Esophagus squamous epithelium (tissue), 4 donors: ENCODE measurements at regions not wholly inside any gene's neighbourhood (a gene's known extent, or its start where the extent isn't known, plus 50 kb on each side); places are given as distances from the start of the nearest gene placed in this dataset.
"Not testable (repeated sequence)": the region's sequence is repeated elsewhere in the genome, so short reads cannot be mapped to it uniquely, and the experiment has no call there.

Experiments used
- POLR2A ChIP-seq, 4 donors: fragments of 450-650 bp; IDR thresholded peaks; one replicate each; pipeline ENCODE4 v1.6.1; 2017; ENCODE audit warnings: antibody characterized with exemption in 4 of 4, mild to moderate bottlenecking in 4 of 4, moderate library complexity in 3 of 4
- TF ChIP-seq, protein P1 (sequence below), 6 experiments: fragments of 450-650 bp in 4 of 6; fragments of 200-600 bp in 2 of 6; sonication (generic) in 2 of 6; IDR thresholded peaks; one replicate each; pipeline ENCODE4 v1.5.1; 2016 to 2019; ENCODE audit warnings: antibody characterized with exemption in 6 of 6, mild to moderate bottlenecking in 4 of 6, moderate library complexity in 4 of 6

DNA sequence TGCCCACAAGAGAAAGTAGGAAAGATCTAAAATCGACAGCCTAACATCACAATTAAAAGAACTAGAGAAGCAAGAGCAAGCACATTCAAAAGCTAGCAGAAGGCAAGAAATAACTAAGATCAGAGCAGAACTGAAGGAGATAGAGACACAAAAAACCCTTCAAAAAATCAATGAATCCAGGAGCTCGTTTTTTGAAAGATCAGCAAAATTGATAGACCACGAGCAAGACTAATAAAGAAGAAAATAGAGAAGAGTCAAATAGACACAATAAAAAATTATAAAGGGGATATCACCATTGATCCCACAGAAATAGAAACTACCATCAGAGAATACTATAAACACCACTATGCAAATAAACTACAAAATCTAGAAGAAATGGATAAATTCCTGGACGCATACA lies 693.6 kb upstream of the SETBP1 start:
- TF ChIP-seq POLR2A (IDR thresholded peaks at IDR 0.05) = not testable (repeated sequence)
- TF ChIP-seq, protein P1, sequence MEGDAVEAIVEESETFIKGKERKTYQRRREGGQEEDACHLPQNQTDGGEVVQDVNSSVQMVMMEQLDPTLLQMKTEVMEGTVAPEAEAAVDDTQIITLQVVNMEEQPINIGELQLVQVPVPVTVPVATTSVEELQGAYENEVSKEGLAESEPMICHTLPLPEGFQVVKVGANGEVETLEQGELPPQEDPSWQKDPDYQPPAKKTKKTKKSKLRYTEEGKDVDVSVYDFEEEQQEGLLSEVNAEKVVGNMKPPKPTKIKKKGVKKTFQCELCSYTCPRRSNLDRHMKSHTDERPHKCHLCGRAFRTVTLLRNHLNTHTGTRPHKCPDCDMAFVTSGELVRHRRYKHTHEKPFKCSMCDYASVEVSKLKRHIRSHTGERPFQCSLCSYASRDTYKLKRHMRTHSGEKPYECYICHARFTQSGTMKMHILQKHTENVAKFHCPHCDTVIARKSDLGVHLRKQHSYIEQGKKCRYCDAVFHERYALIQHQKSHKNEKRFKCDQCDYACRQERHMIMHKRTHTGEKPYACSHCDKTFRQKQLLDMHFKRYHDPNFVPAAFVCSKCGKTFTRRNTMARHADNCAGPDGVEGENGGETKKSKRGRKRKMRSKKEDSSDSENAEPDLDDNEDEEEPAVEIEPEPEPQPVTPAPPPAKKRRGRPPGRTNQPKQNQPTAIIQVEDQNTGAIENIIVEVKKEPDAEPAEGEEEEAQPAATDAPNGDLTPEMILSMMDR (IDR thresholded peaks at IDR 0.05) = not testable (repeated sequence)
